ENCODE measurements at regions not wholly inside any gene's neighbourhood (a gene's known extent, or its start where the extent isn't known, plus 50 kb on each side); places are given as distances from the start of the nearest gene placed in this dataset.

DNA sequence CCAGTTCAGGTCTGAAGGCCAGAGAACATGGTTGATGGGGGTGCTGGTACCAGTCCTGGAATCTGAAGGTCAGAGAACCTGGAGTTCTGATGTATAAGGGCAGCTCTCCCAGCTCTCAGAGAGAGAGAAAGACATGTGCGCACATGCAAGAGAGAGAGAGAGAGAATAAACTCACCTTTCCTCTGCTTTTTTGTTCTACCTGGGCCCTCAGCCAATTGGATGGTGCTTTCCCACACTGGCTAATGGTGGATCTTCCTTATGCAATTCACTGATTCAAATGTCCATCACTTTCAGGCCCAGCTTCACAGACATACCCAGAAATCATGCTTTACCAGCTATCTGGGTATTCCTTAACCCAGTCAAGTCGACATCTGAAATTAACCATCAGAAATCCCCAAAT, 377.7 kb upstream of the MEX3C start:
- DNase-seq = no peak

DNA sequence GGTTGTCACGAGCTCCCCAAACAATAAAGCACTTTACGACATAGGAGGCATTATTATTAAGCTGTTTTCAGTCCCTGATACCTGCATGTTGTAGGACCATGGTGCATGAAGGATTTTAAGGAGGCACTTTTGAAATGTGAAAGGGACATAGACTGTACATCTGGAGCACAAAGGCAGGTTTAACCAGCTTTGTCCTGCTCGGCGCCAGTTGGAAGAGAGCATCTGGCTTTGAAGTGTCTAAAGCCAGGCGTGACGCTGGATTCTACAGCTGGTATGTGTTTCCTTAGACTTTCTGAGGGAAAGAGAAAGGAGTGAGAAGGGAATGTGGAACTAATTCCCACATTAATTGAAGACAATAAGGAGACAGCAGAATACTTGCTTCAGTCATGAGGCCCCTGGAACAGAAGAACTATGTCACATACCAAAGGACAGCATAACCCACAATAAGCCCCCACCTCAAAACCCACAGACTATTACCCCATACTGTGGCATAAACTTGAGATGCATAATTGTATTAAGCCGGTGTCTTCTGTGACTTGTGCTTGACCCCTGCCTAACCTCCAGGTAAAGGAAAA, 381.0 kb upstream of the MEX3C start:
- Mint-ChIP-seq H3K4me1 (peaks cover 6% of the 10 kb centered on the region), H3K4me3 (no peak overlapping the region), H3K27ac (no peak overlapping the region), H3K36me3 (ENCODE audit: low read depth) (peaks cover 16% of the 10 kb centered on the region), H3K27me3 (ENCODE audit: insufficient read depth) (peaks cover 22% of the 10 kb centered on the region), H3K9me3 (peaks cover 10% of the 10 kb centered on the region)
- WGBS, 2 experiments (ENCODE audit: insufficient coverage in 1 of 2, insufficient read length in 1 of 2) = 93% methylated on average over 5 to 7 of the region's 7 CpGs
- Histone ChIP-seq H3K27me3 (ENCODE audit: control insufficient read depth, insufficient read depth, low read length, poor library complexity, severe bottlenecking) (no peaks in the 10 kb centered on the region), H3K9me3 (ENCODE audit: control insufficient read depth, low read length) (peaks cover 28% of the 10 kb centered on the region), H3K4me3 (ENCODE audit: low read length) (no peak overlapping the region), H3K9ac (ENCODE audit: extremely low read depth, low read length, poor library complexity, severe bottlenecking) (no peak overlapping the region), H3K27ac (ENCODE audit: low read depth, low read length) (peak overlapping the region; percentile 86), H3K4me1 (ENCODE audit: control insufficient read depth, insufficient read depth, low read length) (peaks cover 7% of the 10 kb centered on the region), H3K36me3 (ENCODE audit: control insufficient read depth, insufficient read depth, low read length) (peaks cover 35% of the 10 kb centered on the region)
- DNase-seq = no peak
- TF ChIP-seq, protein P1, sequence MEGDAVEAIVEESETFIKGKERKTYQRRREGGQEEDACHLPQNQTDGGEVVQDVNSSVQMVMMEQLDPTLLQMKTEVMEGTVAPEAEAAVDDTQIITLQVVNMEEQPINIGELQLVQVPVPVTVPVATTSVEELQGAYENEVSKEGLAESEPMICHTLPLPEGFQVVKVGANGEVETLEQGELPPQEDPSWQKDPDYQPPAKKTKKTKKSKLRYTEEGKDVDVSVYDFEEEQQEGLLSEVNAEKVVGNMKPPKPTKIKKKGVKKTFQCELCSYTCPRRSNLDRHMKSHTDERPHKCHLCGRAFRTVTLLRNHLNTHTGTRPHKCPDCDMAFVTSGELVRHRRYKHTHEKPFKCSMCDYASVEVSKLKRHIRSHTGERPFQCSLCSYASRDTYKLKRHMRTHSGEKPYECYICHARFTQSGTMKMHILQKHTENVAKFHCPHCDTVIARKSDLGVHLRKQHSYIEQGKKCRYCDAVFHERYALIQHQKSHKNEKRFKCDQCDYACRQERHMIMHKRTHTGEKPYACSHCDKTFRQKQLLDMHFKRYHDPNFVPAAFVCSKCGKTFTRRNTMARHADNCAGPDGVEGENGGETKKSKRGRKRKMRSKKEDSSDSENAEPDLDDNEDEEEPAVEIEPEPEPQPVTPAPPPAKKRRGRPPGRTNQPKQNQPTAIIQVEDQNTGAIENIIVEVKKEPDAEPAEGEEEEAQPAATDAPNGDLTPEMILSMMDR (conservative IDR thresholded peaks at IDR 0.05) = no peak

More for the DNA sequence above, 377.7 kb upstream of the MEX3C start:
- TF ChIP-seq, protein P1 (conservative IDR thresholded peaks at IDR 0.05) = no peak
- Histone ChIP-seq H3K4me3 (ENCODE audit: low read length) (peak overlapping the region; percentile 77), H3K27ac (ENCODE audit: low read depth, low read length) (no peak overlapping the region), H3K36me3 (ENCODE audit: control insufficient read depth, insufficient read depth, low read length) (peaks cover 30% of the 10 kb centered on the region), H3K27me3 (ENCODE audit: control insufficient read depth, insufficient read depth, low read length, poor library complexity, severe bottlenecking) (no peaks in the 10 kb centered on the region), H3K9ac (ENCODE audit: extremely low read depth, low read length, poor library complexity, severe bottlenecking) (no peak overlapping the region), H3K9me3 (ENCODE audit: control insufficient read depth, low read length) (peaks cover 28% of the 10 kb centered on the region), H3K4me1 (ENCODE audit: control insufficient read depth, insufficient read depth, low read length) (peaks cover 7% of the 10 kb centered on the region)
- H3K4me1 Mint-ChIP-seq = peaks cover 7% of the 10 kb centered on the region
- peaks cover 14% of the 10 kb centered on the region for H3K27me3 Mint-ChIP-seq (ENCODE audit: insufficient read depth)
- WGBS, 2 experiments (ENCODE audit: insufficient coverage in 1 of 2, insufficient read length in 1 of 2) = 97 to 100% methylated on average over 1 to 2 of the region's 2 CpGs
- no peak overlapping the region for H3K27ac Mint-ChIP-seq
- H3K4me3 Mint-ChIP-seq = no peak overlapping the region
- H3K9me3 Mint-ChIP-seq = peaks cover 10% of the 10 kb centered on the region
- H3K36me3 Mint-ChIP-seq (ENCODE audit: low read depth) = peaks cover 11% of the 10 kb centered on the region

DNA sequence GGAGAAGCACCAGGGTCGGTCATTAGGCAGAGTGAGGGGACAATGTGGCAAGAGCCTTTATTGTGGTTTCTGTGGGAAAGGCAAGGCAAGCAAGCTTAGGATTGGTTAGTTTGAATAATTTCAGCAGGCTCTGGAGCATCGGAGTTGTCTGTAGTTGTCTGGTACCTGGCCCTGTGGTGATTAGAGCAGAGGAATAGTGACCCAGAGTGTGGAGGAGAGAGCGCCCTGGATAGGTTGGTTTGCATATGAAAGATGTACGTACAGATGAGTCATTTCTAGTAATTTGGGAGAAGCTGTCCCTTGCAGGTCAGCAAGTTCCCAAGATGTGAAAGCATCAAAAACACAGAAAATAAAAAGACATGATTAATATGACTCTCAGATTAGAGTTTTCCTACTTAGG, 383.1 kb upstream of the MEX3C start:
- Mint-ChIP-seq H3K27ac (no peak overlapping the region), H3K9me3 (peaks cover 12% of the 10 kb centered on the region), H3K4me3 (no peak overlapping the region), H3K36me3 (ENCODE audit: low read depth) (peaks cover 34% of the 10 kb centered on the region), H3K27me3 (ENCODE audit: insufficient read depth) (peaks cover 39% of the 10 kb centered on the region), H3K4me1 (peaks cover 6% of the 10 kb centered on the region)
- H3K9me3 ChIP-seq (ENCODE audit: control insufficient read depth, low read length) = peaks cover 18% of the 10 kb centered on the region
- H3K9ac ChIP-seq (ENCODE audit: extremely low read depth, low read length, poor library complexity, severe bottlenecking) = no peak overlapping the region
- no peaks in the 10 kb centered on the region for H3K27me3 ChIP-seq (ENCODE audit: control insufficient read depth, insufficient read depth, low read length, poor library complexity, severe bottlenecking)
- peaks cover 38% of the 10 kb centered on the region for H3K36me3 ChIP-seq (ENCODE audit: control insufficient read depth, insufficient read depth, low read length)
- H3K4me3 ChIP-seq (ENCODE audit: low read length) = no peak overlapping the region
- H3K27ac ChIP-seq (ENCODE audit: low read depth, low read length) = no peak overlapping the region
- WGBS, 2 experiments (ENCODE audit: insufficient coverage in 1 of 2, insufficient read length in 1 of 2) = 72 to 81% methylated on average over 4 of the region's 4 CpGs
- TF ChIP-seq, protein P1 (conservative IDR thresholded peaks at IDR 0.05) = no peak
- peaks cover 2% of the 10 kb centered on the region for H3K4me1 ChIP-seq (ENCODE audit: control insufficient read depth, insufficient read depth, low read length)
- DNase-seq = no peak
